OCI-LY7 (cell line): ENCODE measurements at regions not wholly inside any gene's neighbourhood (a gene's known extent, or its start where the extent isn't known, plus 50 kb on each side); places are given as distances from the start of the nearest gene placed in this dataset.

Source experiments
- EZH2phosphoT487 ChIP-seq: fragments of 200-600 bp; sonication (generic); IDR thresholded peaks from 2 replicates; pipeline ENCODE4 v1.6.1; 2018; ENCODE audit warnings: low read depth, borderline replicate concordance, mild to moderate bottlenecking, mixed run types, antibody characterized with exemption, low read length, moderate library complexity, mixed read lengths
- TF ChIP-seq, protein P1 (sequence below): fragments of 200-600 bp; sonication (generic); conservative IDR thresholded peaks from 2 replicates; pipeline ENCODE4 v1.5.1; 2014; ENCODE audit warnings: mild to moderate bottlenecking, antibody characterized with exemption, low read length, moderate library complexity, mixed read lengths

DNA sequence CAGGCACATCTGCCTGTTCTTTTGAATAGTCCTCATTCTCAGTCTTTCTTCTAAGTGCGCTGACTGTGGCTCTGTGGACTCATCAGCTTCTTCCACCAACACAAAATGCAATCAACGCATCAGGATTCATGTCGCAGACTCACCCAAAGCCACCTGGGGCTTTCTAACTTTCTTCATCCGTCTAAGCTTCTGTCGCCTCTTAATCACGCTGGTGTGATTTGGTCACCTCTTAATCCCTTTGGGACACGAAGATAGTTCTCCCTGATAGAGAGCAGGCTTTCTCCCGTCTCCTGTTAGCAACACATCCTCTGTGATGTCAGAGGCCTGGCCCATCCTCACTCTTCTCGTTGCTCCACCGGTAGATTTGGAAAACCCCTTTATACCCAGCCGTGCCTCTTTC is 78.0 kb upstream of the FOXQ1 start:
- TF ChIP-seq, protein P1, sequence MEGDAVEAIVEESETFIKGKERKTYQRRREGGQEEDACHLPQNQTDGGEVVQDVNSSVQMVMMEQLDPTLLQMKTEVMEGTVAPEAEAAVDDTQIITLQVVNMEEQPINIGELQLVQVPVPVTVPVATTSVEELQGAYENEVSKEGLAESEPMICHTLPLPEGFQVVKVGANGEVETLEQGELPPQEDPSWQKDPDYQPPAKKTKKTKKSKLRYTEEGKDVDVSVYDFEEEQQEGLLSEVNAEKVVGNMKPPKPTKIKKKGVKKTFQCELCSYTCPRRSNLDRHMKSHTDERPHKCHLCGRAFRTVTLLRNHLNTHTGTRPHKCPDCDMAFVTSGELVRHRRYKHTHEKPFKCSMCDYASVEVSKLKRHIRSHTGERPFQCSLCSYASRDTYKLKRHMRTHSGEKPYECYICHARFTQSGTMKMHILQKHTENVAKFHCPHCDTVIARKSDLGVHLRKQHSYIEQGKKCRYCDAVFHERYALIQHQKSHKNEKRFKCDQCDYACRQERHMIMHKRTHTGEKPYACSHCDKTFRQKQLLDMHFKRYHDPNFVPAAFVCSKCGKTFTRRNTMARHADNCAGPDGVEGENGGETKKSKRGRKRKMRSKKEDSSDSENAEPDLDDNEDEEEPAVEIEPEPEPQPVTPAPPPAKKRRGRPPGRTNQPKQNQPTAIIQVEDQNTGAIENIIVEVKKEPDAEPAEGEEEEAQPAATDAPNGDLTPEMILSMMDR = no peak
- TF ChIP-seq EZH2phosphoT487 = no peak
